ENCODE measurements at regions not wholly inside any gene's neighbourhood (a gene's known extent, or its start where the extent isn't known, plus 50 kb on each side); places are given as distances from the start of the nearest gene placed in this dataset.

DNA sequence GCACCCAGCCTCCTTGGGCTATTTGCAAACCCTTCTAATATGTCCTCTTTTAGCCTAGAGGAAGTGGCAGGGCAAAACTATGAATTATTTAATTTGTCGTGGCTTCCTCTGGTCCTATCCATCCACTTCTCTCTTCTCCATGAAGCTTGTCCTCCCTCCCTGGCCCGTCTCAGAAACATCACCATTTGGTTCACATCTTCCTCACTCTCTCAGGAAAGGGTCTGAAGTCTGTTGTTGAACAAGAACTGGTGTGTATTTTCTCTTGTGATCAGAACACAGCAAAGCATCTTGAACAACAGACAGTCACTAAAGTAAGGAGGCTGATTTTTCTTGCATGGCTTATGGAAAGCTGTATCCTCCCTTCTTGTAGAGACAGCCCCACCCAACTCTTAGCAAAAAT, 550.1 kb upstream of the NRP1 start:
- Histone ChIP-seq H3K27ac (ENCODE audit: low read length in 2 of 2) (no peak overlapping the region), H3K4me2 (replicated peaks; ENCODE audit: low read depth, low read length, poor library complexity, severe bottlenecking) (no peak overlapping the region), H2AFZ (ENCODE audit: insufficient read depth, low read depth, low read length, poor library complexity, severe bottlenecking) (no peak overlapping the region), H3K4me3 (ENCODE audit: control extremely low read depth in 1 of 5, extremely low read depth in 1 of 5, insufficient read depth in 1 of 5, low read depth in 2 of 5, low read length in 4 of 5) (no peak overlapping the region), H3K27me3 (replicated peaks in 1 of 4; ENCODE audit: control extremely low read depth in 1 of 4, control insufficient read depth in 3 of 4, insufficient read depth in 4 of 4, low read length in 3 of 4) (no peaks in the 10 kb centered on the region), H3K36me3 (replicated peaks in 1 of 2; ENCODE audit: control extremely low read depth in 1 of 2, control insufficient read depth in 1 of 2, extremely low read depth in 1 of 2, insufficient read depth in 2 of 2, low read length in 1 of 2) (no peaks in the 10 kb centered on the region), H3K9ac (ENCODE audit: low read length) (no peak overlapping the region), H3K9me3 (ENCODE audit: control extremely low read depth in 1 of 3, control insufficient read depth in 2 of 3, insufficient read depth in 1 of 3, low read length in 2 of 3) (peaks cover 0 to 11% (median 0%) of the 10 kb centered on the region in 3 donors), H3K4me1 (ENCODE audit: control insufficient read depth in 2 of 2, insufficient read depth in 2 of 2, low read length in 2 of 2) (no peaks in the 10 kb centered on the region), H4K20me1 (ENCODE audit: control insufficient read depth, insufficient read depth, low read length, poor library complexity, severe bottlenecking) (no peaks in the 10 kb centered on the region), H3K79me2 (ENCODE audit: control insufficient read depth, insufficient read depth, low read length) (no peaks in the 10 kb centered on the region)
- TF ChIP-seq CTCF (IDR thresholded peaks at IDR 0.05) (no peak), EZH2 (IDR thresholded peaks at IDR 0.05; ENCODE audit: borderline replicate concordance, insufficient read depth, low read depth, low read length, poor library complexity, severe bottlenecking) (no peak)
- Mint-ChIP-seq H3K4me3 (no peak overlapping the region), H3K27me3 (no peaks in the 10 kb centered on the region), H3K4me1 (no peaks in the 10 kb centered on the region), H3K27ac (no peak overlapping the region), H3K9me3 (ENCODE audit: insufficient read depth) (peaks cover 4% of the 10 kb centered on the region)
- intact Hi-C loops (cut with micrococcal nuclease) = loop anchor here (2.0 kb wide), 1 partner anchor 56 kb away; no protein-coding TSS in a partner anchor
- no CpG with 5 or more reads among the region's 2 CpGs for WGBS (ENCODE audit: insufficient coverage)
- ChIA-PET CTCF (no interaction called here), POLR2A (no interaction called here)
- no peak for ATAC-seq (ENCODE audit: low read depth)
- no peak for DNase-seq

GRCh38 chr10:33883881-33884280, 549.4 kb upstream of the NRP1 start:
- Histone ChIP-seq H4K20me1 (ENCODE audit: control insufficient read depth, insufficient read depth, low read length, poor library complexity, severe bottlenecking) (no peaks in the 10 kb centered on the region), H3K27me3 (replicated peaks in 1 of 4; ENCODE audit: control extremely low read depth in 1 of 4, control insufficient read depth in 3 of 4, insufficient read depth in 4 of 4, low read length in 3 of 4) (no peaks in the 10 kb centered on the region), H2AFZ (ENCODE audit: insufficient read depth, low read depth, low read length, poor library complexity, severe bottlenecking) (no peak overlapping the region), H3K9ac (ENCODE audit: low read length) (no peak overlapping the region), H3K36me3 (replicated peaks in 1 of 2; ENCODE audit: control extremely low read depth in 1 of 2, control insufficient read depth in 1 of 2, extremely low read depth in 1 of 2, insufficient read depth in 2 of 2, low read length in 1 of 2) (no peaks in the 10 kb centered on the region), H3K79me2 (ENCODE audit: control insufficient read depth, insufficient read depth, low read length) (no peaks in the 10 kb centered on the region), H3K4me3 (ENCODE audit: control extremely low read depth in 1 of 5, extremely low read depth in 1 of 5, insufficient read depth in 1 of 5, low read depth in 2 of 5, low read length in 4 of 5) (no peak overlapping the region), H3K4me2 (replicated peaks; ENCODE audit: low read depth, low read length, poor library complexity, severe bottlenecking) (no peak overlapping the region), H3K27ac (ENCODE audit: low read length in 2 of 2) (no peak overlapping the region), H3K9me3 (ENCODE audit: control extremely low read depth in 1 of 3, control insufficient read depth in 2 of 3, insufficient read depth in 1 of 3, low read length in 2 of 3) (peaks cover 0 to 11% (median 0%) of the 10 kb centered on the region in 3 donors), H3K4me1 (ENCODE audit: control insufficient read depth in 2 of 2, insufficient read depth in 2 of 2, low read length in 2 of 2) (no peaks in the 10 kb centered on the region)
- intact Hi-C loops (cut with micrococcal nuclease) = loop anchor here (2.0 kb wide), 1 partner anchor 55 kb away; no protein-coding TSS in a partner anchor
- Mint-ChIP-seq H3K4me3 (no peak overlapping the region), H3K4me1 (no peaks in the 10 kb centered on the region), H3K27me3 (no peaks in the 10 kb centered on the region), H3K9me3 (ENCODE audit: insufficient read depth) (peaks cover 4% of the 10 kb centered on the region), H3K27ac (no peak overlapping the region)
- POLR2A ChIA-PET = no interaction called here
- ATAC-seq (ENCODE audit: low read depth) (no peak), DNase-seq (no peak)
- CTCF ChIA-PET = no interaction called here
- TF ChIP-seq EZH2 (IDR thresholded peaks at IDR 0.05; ENCODE audit: borderline replicate concordance, insufficient read depth, low read depth, low read length, poor library complexity, severe bottlenecking) (no peak), CTCF (IDR thresholded peaks at IDR 0.05) (no peak)
- no CpG with 5 or more reads among the region's 1 CpG for WGBS (ENCODE audit: insufficient coverage)

Measured in B cell (primary cell).